Suprapubic skin (tissue), 4 donors: ENCODE measurements at regions not wholly inside any gene's neighbourhood (a gene's known extent, or its start where the extent isn't known, plus 50 kb on each side); places are given as distances from the start of the nearest gene placed in this dataset.

ENCODE experiments used
- DNase-seq, 2 donors: peaks; one replicate each; pipeline ENCODE4 v3.0.0-alpha.2; 2019; ENCODE audit warnings: low spot score in 2 of 2
- H3K27ac ChIP-seq: fragments of 200-600 bp; sonication (generic); one replicate; pipeline ENCODE4 v1.5.1; 2019
- H3K27me3 ChIP-seq: fragments of 200-600 bp; sonication (generic); one replicate; pipeline ENCODE4 v1.5.1; 2019
- H3K36me3 ChIP-seq: fragments of 200-600 bp; sonication (generic); one replicate; pipeline ENCODE4 v1.5.1; 2019
- H3K4me1 ChIP-seq: fragments of 200-600 bp; sonication (generic); one replicate; pipeline ENCODE4 v1.5.1; 2019
- H3K4me3 ChIP-seq: fragments of 200-600 bp; sonication (generic); one replicate; pipeline ENCODE4 v1.5.1; 2019; ENCODE audit warnings: mild to moderate bottlenecking
- H3K9me3 ChIP-seq: fragments of 200-600 bp; sonication (generic); one replicate; pipeline ENCODE4 v1.5.1; 2019
- EP300 ChIP-seq: sonication (generic); formaldehyde crosslinking; IDR thresholded peaks from one replicate; pipeline ENCODE4 v1.6.1; 2017; ENCODE audit warnings: antibody characterized with exemption
- POLR2A ChIP-seq, 2 donors: fragments of 450-650 bp; IDR thresholded peaks; one replicate each; pipeline ENCODE4 v1.6.1; 2017; ENCODE audit warnings: antibody characterized with exemption in 2 of 2, mild to moderate bottlenecking in 2 of 2, moderate library complexity in 2 of 2
- POLR2AphosphoS5 ChIP-seq, 3 donors: sonication (generic); formaldehyde crosslinking; IDR thresholded peaks; one replicate each; pipeline ENCODE4 v1.6.1; 2017; ENCODE audit warnings: antibody characterized with exemption in 3 of 3
- WGBS: methylation state at CpG from one replicate; pipeline ENCODE4 v1.1.5; 2018; 5-methylcytosine and 5-hydroxymethylcytosine counted together
- TF ChIP-seq, protein P1 (sequence below), 2 donors: fragments of 200-600 bp in 1 of 2; fragments of 450-650 bp in 1 of 2; sonication (generic) in 1 of 2; IDR thresholded peaks; one replicate each; pipeline ENCODE4 v1.5.1; 2016 to 2019; ENCODE audit warnings: antibody characterized with exemption in 2 of 2, mild to moderate bottlenecking in 1 of 2, moderate library complexity in 1 of 2

DNA sequence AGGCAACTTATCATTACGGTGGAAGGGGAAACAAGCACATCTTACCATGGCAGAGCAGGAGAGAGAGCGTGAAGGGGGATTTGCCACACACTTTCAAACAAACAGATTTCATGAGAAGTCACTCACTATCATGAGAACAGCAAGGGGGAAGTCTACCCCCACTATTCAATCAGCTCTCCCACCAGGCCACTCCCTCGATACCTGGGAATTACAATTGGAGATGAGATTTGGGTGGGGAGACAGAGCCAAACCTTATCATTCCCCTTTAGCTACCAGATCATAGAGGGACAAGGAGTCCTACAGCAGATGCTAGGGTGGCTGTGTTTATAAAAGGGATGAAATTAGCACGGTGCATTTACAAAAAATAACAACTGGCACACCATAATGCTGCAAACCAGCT, 2149.4 kb upstream of the ACO1 start:
- no peak for TF ChIP-seq POLR2A (IDR thresholded peaks at IDR 0.05)
- TF ChIP-seq POLR2AphosphoS5 (IDR thresholded peaks at IDR 0.05): no peak
- TF ChIP-seq, protein P1, sequence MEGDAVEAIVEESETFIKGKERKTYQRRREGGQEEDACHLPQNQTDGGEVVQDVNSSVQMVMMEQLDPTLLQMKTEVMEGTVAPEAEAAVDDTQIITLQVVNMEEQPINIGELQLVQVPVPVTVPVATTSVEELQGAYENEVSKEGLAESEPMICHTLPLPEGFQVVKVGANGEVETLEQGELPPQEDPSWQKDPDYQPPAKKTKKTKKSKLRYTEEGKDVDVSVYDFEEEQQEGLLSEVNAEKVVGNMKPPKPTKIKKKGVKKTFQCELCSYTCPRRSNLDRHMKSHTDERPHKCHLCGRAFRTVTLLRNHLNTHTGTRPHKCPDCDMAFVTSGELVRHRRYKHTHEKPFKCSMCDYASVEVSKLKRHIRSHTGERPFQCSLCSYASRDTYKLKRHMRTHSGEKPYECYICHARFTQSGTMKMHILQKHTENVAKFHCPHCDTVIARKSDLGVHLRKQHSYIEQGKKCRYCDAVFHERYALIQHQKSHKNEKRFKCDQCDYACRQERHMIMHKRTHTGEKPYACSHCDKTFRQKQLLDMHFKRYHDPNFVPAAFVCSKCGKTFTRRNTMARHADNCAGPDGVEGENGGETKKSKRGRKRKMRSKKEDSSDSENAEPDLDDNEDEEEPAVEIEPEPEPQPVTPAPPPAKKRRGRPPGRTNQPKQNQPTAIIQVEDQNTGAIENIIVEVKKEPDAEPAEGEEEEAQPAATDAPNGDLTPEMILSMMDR (IDR thresholded peaks at IDR 0.05): no peak
- no peak for TF ChIP-seq EP300
- Histone ChIP-seq H3K9me3 (no peaks in the 10 kb centered on the region), H3K36me3 (no peaks in the 10 kb centered on the region), H3K27me3 (no peaks in the 10 kb centered on the region), H3K4me3 (no peak overlapping the region), H3K4me1 (no peaks in the 10 kb centered on the region), H3K27ac (no peak overlapping the region)
- WGBS: 67% methylated on average over 4 of the region's 4 CpGs
- no peak for DNase-seq

- DNase-seq: no peak
- Histone ChIP-seq H3K27me3 (no peaks in the 10 kb centered on the region), H3K9me3 (no peaks in the 10 kb centered on the region), H3K27ac (no peak overlapping the region), H3K4me1 (no peaks in the 10 kb centered on the region), H3K36me3 (no peaks in the 10 kb centered on the region), H3K4me3 (no peak overlapping the region)
- TF ChIP-seq POLR2AphosphoS5 (IDR thresholded peaks at IDR 0.05) (no peak), POLR2A (IDR thresholded peaks at IDR 0.05) (no peak), EP300 (no peak)
- TF ChIP-seq, protein P1 (IDR thresholded peaks at IDR 0.05): no peak
- 86% methylated on average over 2 of the region's 2 CpGs for WGBS
Observed at GRCh38 chr9:30235564-30235963, 2148.9 kb upstream of the ACO1 start.

DNA sequence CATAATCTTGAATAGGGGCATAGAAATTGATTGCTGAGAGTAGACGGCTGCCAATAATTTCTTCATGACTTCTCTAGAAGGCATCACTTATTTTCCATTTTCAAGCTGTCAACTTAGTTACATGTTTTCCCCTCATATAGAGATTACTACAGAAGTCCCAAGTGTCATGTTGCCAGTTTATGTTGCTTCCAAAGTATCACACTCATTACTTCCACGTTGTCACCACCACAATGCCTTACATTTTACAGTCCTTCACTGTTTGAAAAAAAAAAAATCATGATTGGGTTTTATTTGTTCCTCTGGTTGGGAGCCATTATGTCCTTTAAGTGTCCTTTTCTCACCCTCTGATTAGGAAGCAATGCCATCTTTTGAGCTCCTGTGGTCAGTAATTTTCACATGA, 2144.6 kb upstream of the ACO1 start:
- TF ChIP-seq POLR2AphosphoS5 (IDR thresholded peaks at IDR 0.05): no peak
- TF ChIP-seq, protein P1 (IDR thresholded peaks at IDR 0.05): no peak
- TF ChIP-seq EP300: no peak
- no peak for TF ChIP-seq POLR2A (IDR thresholded peaks at IDR 0.05)
- Histone ChIP-seq H3K27me3 (no peaks in the 10 kb centered on the region), H3K9me3 (no peaks in the 10 kb centered on the region), H3K4me1 (no peaks in the 10 kb centered on the region), H3K36me3 (no peaks in the 10 kb centered on the region), H3K4me3 (no peak overlapping the region), H3K27ac (no peak overlapping the region)
- 30% methylated on average over 2 of the region's 2 CpGs for WGBS
- DNase-seq: no peak

- Histone ChIP-seq H3K36me3 (no peaks in the 10 kb centered on the region), H3K27me3 (no peaks in the 10 kb centered on the region), H3K4me3 (no peak overlapping the region), H3K27ac (no peak overlapping the region), H3K9me3 (no peaks in the 10 kb centered on the region), H3K4me1 (no peaks in the 10 kb centered on the region)
- no peak for TF ChIP-seq POLR2AphosphoS5 (IDR thresholded peaks at IDR 0.05)
- TF ChIP-seq, protein P1 (IDR thresholded peaks at IDR 0.05): no peak
- no peak for DNase-seq
Observed at GRCh38 chr9:30243467-30243866, 2141.0 kb upstream of the ACO1 start.

- TF ChIP-seq, protein P1 (IDR thresholded peaks at IDR 0.05): no peak
- TF ChIP-seq POLR2AphosphoS5 (IDR thresholded peaks at IDR 0.05): no peak
- TF ChIP-seq EP300: no peak
- TF ChIP-seq POLR2A (IDR thresholded peaks at IDR 0.05): no peak
- Histone ChIP-seq H3K36me3 (no peaks in the 10 kb centered on the region), H3K27ac (no peak overlapping the region), H3K27me3 (no peaks in the 10 kb centered on the region), H3K9me3 (no peaks in the 10 kb centered on the region), H3K4me1 (no peaks in the 10 kb centered on the region), H3K4me3 (no peak overlapping the region)
- no peak for DNase-seq
Observed at GRCh38 chr9:30244877-30245276, 2139.6 kb upstream of the ACO1 start.
